ENCODE measurements at regions not wholly inside any gene's neighbourhood (a gene's known extent, or its start where the extent isn't known, plus 50 kb on each side); places are given as distances from the start of the nearest gene placed in this dataset.

- Histone ChIP-seq H3K9ac (ENCODE audit: low read length) (no peak overlapping the region), H3K4me3 (ENCODE audit: low read depth, low read length, poor library complexity, severe bottlenecking) (no peak overlapping the region), H3K9me2 (ENCODE audit: low read depth, low read length) (no peaks in the 10 kb centered on the region), H2AFZ (ENCODE audit: low read length) (no peak overlapping the region), H4K20me1 (ENCODE audit: insufficient read depth, low read length) (no peaks in the 10 kb centered on the region), H3K79me2 (ENCODE audit: insufficient read depth, low read length) (no peaks in the 10 kb centered on the region), H3K4me2 (ENCODE audit: low read length) (no peak overlapping the region), H3K27me3 (ENCODE audit: insufficient read depth, low read length) (no peaks in the 10 kb centered on the region), H3K27ac (ENCODE audit: low read depth, low read length, poor library complexity, severe bottlenecking) (no peak overlapping the region), H3K36me3 (ENCODE audit: insufficient read depth, low read length) (no peaks in the 10 kb centered on the region), H3K9me3 (ENCODE audit: low read length) (no peaks in the 10 kb centered on the region), H3F3A (ENCODE audit: insufficient read depth, low read length) (no peaks in the 10 kb centered on the region), H3K4me1 (ENCODE audit: insufficient read depth, low read length, severe bottlenecking) (no peaks in the 10 kb centered on the region)
- no peak for TF ChIP-seq EZH2 (IDR thresholded peaks at IDR 0.05; ENCODE audit: borderline replicate concordance, low read length)
- TF ChIP-seq CTCF (IDR thresholded peaks at IDR 0.05; ENCODE audit: low read length), result no peak
Measured at GRCh38 chr2:139465789-139466188, 685.6 kb upstream of the NXPH2 start.

DNA sequence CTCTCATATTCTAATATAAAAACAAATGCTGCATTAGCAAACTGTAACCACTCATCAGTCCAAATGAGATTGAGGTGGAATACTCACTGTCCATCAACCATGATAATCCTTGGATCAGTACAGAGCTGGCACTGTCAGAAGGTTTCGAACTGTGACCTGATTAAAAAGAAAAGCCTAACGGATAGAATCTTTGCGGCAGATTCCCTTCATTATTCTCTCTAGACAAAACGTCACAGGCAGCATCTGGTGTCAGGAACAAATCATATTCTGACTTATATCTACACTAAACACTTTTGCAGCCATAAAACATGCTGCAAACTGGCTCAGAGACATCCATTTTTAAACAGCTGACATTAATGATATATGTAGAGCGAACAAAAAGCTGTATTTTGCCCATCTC, 677.7 kb upstream of the NXPH2 start:
- Histone ChIP-seq H2AFZ (ENCODE audit: low read length) (no peak overlapping the region), H3F3A (ENCODE audit: insufficient read depth, low read length) (no peaks in the 10 kb centered on the region), H3K9me2 (ENCODE audit: low read depth, low read length) (no peaks in the 10 kb centered on the region)

DNA sequence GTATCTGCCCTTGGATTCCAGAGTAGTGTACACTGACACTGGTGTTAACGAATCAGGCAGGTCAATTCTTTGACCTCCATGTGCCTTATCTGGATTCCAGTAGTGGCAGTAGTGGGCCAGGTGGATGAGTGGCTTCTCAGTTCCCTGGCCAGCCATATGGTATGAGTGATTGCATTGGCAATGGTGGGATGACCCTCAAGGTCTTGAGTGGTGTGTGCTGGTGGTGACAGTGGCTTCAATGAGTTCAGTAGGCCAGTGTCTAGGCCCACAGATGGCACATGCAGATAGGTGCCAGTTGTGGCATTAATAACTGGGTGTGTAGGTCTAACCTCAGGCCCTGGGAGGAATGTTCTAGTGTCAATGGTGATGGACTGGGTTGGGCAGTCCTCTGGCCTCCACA, 674.1 kb upstream of the NXPH2 start:
- no peak overlapping the region for H2AFZ ChIP-seq (ENCODE audit: low read length)
- H3K27me3 ChIP-seq (ENCODE audit: insufficient read depth, low read length), result no peaks in the 10 kb centered on the region

More for the DNA sequence above, 677.7 kb upstream of the NXPH2 start:
- H3K27ac ChIP-seq (ENCODE audit: low read depth, low read length, poor library complexity, severe bottlenecking), result no peak overlapping the region
- H3K9me3 ChIP-seq (ENCODE audit: low read length), result no peaks in the 10 kb centered on the region
- no peaks in the 10 kb centered on the region for H3K4me1 ChIP-seq (ENCODE audit: insufficient read depth, low read length, severe bottlenecking)
- no peaks in the 10 kb centered on the region for H3K79me2 ChIP-seq (ENCODE audit: insufficient read depth, low read length)
- H3K4me3 ChIP-seq (ENCODE audit: low read depth, low read length, poor library complexity, severe bottlenecking), result no peak overlapping the region
- TF ChIP-seq EZH2 (IDR thresholded peaks at IDR 0.05; ENCODE audit: borderline replicate concordance, low read length) (no peak), CTCF (IDR thresholded peaks at IDR 0.05; ENCODE audit: low read length) (no peak)
- H3K4me2 ChIP-seq (ENCODE audit: low read length), result no peak overlapping the region
- no peaks in the 10 kb centered on the region for H3K36me3 ChIP-seq (ENCODE audit: insufficient read depth, low read length)
- no peak overlapping the region for H3K9ac ChIP-seq (ENCODE audit: low read length)
- H4K20me1 ChIP-seq (ENCODE audit: insufficient read depth, low read length), result no peaks in the 10 kb centered on the region
- no peaks in the 10 kb centered on the region for H3K27me3 ChIP-seq (ENCODE audit: insufficient read depth, low read length)

More for the DNA sequence above, 674.1 kb upstream of the NXPH2 start:
- Histone ChIP-seq H3K9ac (ENCODE audit: low read length) (no peak overlapping the region), H3K9me2 (ENCODE audit: low read depth, low read length) (no peaks in the 10 kb centered on the region), H3K79me2 (ENCODE audit: insufficient read depth, low read length) (no peaks in the 10 kb centered on the region), H3K4me2 (ENCODE audit: low read length) (no peak overlapping the region), H3K9me3 (ENCODE audit: low read length) (no peaks in the 10 kb centered on the region), H3K36me3 (ENCODE audit: insufficient read depth, low read length) (no peaks in the 10 kb centered on the region), H3K4me1 (ENCODE audit: insufficient read depth, low read length, severe bottlenecking) (no peaks in the 10 kb centered on the region), H4K20me1 (ENCODE audit: insufficient read depth, low read length) (no peaks in the 10 kb centered on the region), H3F3A (ENCODE audit: insufficient read depth, low read length) (no peaks in the 10 kb centered on the region), H3K4me3 (ENCODE audit: low read depth, low read length, poor library complexity, severe bottlenecking) (no peak overlapping the region), H3K27ac (ENCODE audit: low read depth, low read length, poor library complexity, severe bottlenecking) (no peak overlapping the region)
- TF ChIP-seq CTCF (IDR thresholded peaks at IDR 0.05; ENCODE audit: low read length) (no peak), EZH2 (IDR thresholded peaks at IDR 0.05; ENCODE audit: borderline replicate concordance, low read length) (no peak)

Data from OCI-LY1 (cell line).